ENCODE measurements at regions not wholly inside any gene's neighbourhood (a gene's known extent, or its start where the extent isn't known, plus 50 kb on each side); places are given as distances from the start of the nearest gene placed in this dataset.

DNA sequence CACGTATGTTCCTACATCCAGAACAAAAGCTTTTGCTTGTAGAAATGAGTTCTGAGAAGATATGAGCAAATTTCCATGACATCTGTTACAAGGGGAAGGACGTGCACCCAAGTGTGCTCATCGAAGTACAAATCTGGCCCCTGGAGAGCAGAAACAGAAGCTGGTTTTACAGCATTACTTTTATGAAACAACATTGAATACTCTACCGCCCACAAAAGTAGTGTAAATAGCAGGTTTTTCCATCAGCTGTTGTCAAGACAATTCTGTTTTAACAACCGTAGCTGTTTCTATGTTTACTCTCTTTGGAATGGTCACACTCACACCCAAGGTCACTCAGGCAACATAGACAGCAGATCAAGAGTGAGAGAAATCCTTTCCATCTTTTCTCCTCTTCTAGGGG, 114.2 kb upstream of the SSTR4 start:
- TF ChIP-seq, protein P1, sequence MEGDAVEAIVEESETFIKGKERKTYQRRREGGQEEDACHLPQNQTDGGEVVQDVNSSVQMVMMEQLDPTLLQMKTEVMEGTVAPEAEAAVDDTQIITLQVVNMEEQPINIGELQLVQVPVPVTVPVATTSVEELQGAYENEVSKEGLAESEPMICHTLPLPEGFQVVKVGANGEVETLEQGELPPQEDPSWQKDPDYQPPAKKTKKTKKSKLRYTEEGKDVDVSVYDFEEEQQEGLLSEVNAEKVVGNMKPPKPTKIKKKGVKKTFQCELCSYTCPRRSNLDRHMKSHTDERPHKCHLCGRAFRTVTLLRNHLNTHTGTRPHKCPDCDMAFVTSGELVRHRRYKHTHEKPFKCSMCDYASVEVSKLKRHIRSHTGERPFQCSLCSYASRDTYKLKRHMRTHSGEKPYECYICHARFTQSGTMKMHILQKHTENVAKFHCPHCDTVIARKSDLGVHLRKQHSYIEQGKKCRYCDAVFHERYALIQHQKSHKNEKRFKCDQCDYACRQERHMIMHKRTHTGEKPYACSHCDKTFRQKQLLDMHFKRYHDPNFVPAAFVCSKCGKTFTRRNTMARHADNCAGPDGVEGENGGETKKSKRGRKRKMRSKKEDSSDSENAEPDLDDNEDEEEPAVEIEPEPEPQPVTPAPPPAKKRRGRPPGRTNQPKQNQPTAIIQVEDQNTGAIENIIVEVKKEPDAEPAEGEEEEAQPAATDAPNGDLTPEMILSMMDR (conservative IDR thresholded peaks at IDR 0.05; ENCODE audit: control insufficient read depth, insufficient read depth, low read depth, low read length) = no peak
- no peak for DNase-seq (ENCODE audit: low read depth)
- no peak overlapping the region for H3K4me3 ChIP-seq (ENCODE audit: control insufficient read depth, low read depth, low read length)

DNA sequence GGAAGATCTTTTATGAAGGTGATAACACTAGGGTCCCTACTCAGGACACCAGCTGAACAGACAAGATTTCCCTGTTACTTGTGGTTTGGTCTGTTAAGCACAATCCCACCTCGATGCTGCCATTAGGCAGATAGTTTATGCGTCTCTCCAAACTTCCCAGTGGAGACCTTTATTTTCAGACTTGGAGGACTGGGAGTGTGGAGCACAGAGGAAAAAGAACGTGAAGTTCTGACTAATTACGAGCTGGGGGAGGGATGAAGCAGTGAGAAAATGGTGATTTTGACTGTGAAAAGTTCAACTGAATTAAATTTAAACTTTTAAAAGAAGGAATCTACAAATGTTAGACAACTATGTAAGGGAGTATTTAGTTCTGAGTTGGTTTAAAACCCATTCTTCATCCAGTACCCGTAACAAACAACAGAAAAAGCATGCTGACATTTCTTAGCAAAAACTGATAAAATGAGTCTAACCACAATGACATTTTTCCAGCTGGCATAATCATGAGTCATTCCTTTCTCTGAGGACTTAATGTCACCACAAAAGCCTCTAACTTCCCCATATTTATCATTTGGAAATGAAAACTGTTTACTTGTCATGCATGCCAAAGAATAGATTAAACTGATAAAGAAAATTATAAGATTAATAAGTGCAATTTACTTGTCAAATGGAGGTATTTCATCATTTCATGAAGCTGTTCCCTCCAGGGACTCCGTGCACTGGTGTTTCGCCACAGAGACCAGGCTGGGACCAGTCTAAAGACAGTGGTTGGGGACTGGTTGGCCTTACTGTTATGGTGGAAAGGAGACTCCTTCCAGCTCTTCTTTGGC, 113.3 kb upstream of the SSTR4 start:
- TF ChIP-seq, protein P1 (conservative IDR thresholded peaks at IDR 0.05; ENCODE audit: control insufficient read depth, insufficient read depth, low read depth, low read length) = no peak
- DNase-seq (ENCODE audit: low read depth) = peak; percentile 69
- H3K4me3 ChIP-seq (ENCODE audit: control insufficient read depth, low read depth, low read length) = no peak overlapping the region

GRCh38 chr20:22922987-22923386, 112.1 kb upstream of the SSTR4 start:
- DNase-seq (ENCODE audit: low read depth) = no peak
- TF ChIP-seq, protein P1 (conservative IDR thresholded peaks at IDR 0.05; ENCODE audit: control insufficient read depth, insufficient read depth, low read depth, low read length) = no peak
- H3K4me3 ChIP-seq (ENCODE audit: control insufficient read depth, low read depth, low read length) = no peak overlapping the region

DNA sequence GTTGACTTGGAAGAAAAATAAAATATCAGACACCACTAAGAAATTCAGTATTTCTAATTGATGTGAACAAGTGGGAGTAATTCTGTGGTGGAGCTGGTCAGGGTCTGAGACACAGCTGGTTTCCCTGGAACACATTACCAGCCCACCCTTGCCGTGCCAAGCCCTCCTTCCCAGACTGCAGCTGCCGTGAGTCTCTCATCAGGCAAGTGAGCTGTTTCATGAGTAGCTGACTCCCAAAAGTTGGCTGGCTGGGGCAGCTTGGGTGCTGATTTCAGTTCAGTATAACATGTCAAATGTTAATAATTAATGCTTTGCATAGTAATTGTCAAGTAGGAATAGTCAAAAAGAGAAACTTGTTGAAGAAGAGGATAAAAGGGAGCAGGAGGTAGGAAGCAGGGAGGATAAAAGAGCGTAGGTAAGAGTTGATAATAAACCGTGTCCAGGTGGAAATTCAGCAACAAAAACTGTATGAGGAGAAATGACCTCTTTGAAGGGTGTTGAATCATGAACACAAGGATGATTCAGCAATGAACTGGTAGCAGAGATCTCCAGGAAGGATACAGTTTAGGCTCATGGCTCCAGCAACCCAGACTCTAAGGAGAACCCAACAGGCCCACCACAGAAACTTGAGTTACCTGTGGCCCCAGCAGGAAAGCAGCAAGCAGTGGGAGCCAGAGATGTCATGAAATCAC, 110.9 kb upstream of the SSTR4 start:
- H3K4me3 ChIP-seq (ENCODE audit: control insufficient read depth, low read depth, low read length) = no peak overlapping the region
- TF ChIP-seq, protein P1 (conservative IDR thresholded peaks at IDR 0.05; ENCODE audit: control insufficient read depth, insufficient read depth, low read depth, low read length) = no peak
- peak; percentile 15 for DNase-seq (ENCODE audit: low read depth)

DNA sequence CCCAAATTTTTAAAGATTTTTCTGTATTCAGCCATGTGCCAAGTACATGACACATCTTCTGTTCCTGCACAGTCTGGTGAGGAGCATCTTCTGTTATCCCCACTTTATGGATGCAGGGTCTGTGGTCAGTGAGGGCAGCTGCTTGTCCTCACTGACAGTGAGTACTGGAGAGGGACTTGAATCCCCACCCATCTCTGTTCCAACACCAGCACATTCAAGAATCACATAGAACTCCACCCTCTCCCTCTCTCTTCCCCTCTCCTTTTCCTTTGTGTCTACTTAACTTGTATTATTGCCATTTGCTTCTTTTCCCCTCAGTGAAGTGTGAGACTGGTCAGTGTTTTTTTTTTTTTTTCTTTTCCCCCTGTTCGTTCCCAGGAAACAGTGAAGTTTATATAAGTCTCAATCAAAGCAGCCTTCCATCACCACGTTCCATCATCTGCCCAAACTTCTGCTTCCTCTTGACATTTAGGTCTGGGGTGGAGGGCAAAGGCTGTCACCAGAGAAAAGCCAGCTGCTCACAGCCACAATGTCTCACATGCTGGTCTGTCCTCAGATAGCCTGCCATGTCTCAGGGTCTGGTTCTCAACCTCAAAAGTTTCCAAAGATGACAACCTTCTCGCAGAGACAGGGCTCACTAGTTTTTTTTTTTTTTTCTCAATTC, 110.0 kb upstream of the SSTR4 start:
- TF ChIP-seq, protein P1 (conservative IDR thresholded peaks at IDR 0.05; ENCODE audit: control insufficient read depth, insufficient read depth, low read depth, low read length) = no peak
- H3K4me3 ChIP-seq (ENCODE audit: control insufficient read depth, low read depth, low read length) = no peak overlapping the region
- no peak for DNase-seq (ENCODE audit: low read depth)

GRCh38 chr20:22925613-22925983, 109.5 kb upstream of the SSTR4 start:
- no peak overlapping the region for H3K4me3 ChIP-seq (ENCODE audit: control insufficient read depth, low read depth, low read length)
- DNase-seq (ENCODE audit: low read depth) = peak; percentile 59
- TF ChIP-seq, protein P1 (conservative IDR thresholded peaks at IDR 0.05; ENCODE audit: control insufficient read depth, insufficient read depth, low read depth, low read length) = no peak
